Osteocyte (in vitro differentiated cells): ENCODE measurements at regions not wholly inside any gene's neighbourhood (a gene's known extent, or its start where the extent isn't known, plus 50 kb on each side); places are given as distances from the start of the nearest gene placed in this dataset.
A peak's percentile ranks its signal among the peaks of the same experiment; 100 is the strongest.

Experiments used
- DNase-seq: peaks from one replicate; pipeline ENCODE4 v3.0.0; 2021; ENCODE audit warnings: mixed read lengths; ENCODE audit not compliant: unreplicated experiment; ENCODE audit errors: extremely low spot score
- H3K27ac Mint-ChIP-seq: one replicate; pipeline ENCODE4 v1.8.0; 2021; ENCODE audit warnings: mild to moderate bottlenecking, mixed read lengths; ENCODE audit not compliant: unreplicated experiment
- H3K27me3 Mint-ChIP-seq: one replicate; pipeline ENCODE4 v1.8.0; 2021; ENCODE audit warnings: mixed read lengths; ENCODE audit not compliant: unreplicated experiment
- H3K36me3 Mint-ChIP-seq: one replicate; pipeline ENCODE4 v1.8.0; 2021; ENCODE audit warnings: mixed read lengths; ENCODE audit not compliant: unreplicated experiment
- H3K4me1 Mint-ChIP-seq: one replicate; pipeline ENCODE4 v1.8.0; 2021; ENCODE audit warnings: mixed read lengths; ENCODE audit not compliant: unreplicated experiment
- H3K4me3 Mint-ChIP-seq: one replicate; pipeline ENCODE4 v1.8.0; 2021; ENCODE audit warnings: mild to moderate bottlenecking, moderate library complexity, mixed read lengths; ENCODE audit not compliant: unreplicated experiment
- H3K9me3 Mint-ChIP-seq: one replicate; pipeline ENCODE4 v1.8.0; 2021; ENCODE audit warnings: mixed read lengths; ENCODE audit not compliant: unreplicated experiment
- CTCF ChIP-seq: fragments of 200-600 bp; sonication (generic); IDR thresholded peaks from 2 replicates; pipeline ENCODE4 v1.5.0; 2021; ENCODE audit warnings: antibody characterized with exemption, mild to moderate bottlenecking, moderate library complexity

GRCh38 chr15:93244696-93245660, 156.0 kb upstream of the RGMA start:
- no peak overlapping the region for H3K4me3 Mint-ChIP-seq

DNA sequence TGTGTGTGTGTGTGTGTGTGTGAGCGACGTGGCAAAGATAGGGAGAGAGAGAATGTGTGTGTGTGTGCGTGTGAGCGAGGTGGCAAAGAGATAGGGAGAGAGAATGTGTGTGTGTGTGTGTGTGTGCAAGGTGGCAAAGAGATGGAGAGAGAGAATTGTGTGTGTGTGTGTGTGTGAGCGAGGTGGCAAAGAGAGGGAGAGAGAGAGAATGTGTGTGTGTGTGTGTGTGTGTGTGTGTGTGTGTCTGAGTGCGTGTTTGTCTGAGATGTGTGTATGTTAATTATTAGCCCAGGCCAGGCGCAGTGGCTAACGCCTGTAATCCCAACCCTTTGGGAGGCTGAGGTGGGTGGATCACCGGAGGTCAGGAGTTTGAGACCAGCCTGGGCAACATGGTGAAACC, 154.6 kb upstream of the RGMA start:
- Mint-ChIP-seq H3K4me1 (no peaks in the 10 kb centered on the region), H3K27ac (no peak overlapping the region), H3K36me3 (no peaks in the 10 kb centered on the region), H3K9me3 (no peaks in the 10 kb centered on the region), H3K27me3 (no peaks in the 10 kb centered on the region), H3K4me3 (no peak overlapping the region)
- no peak for TF ChIP-seq CTCF
- DNase-seq, result peak; percentile 42

More at GRCh38 chr15:93244696-93245660, 156.0 kb upstream of the RGMA start:
- DNase-seq, result peak; percentile 72
- Mint-ChIP-seq H3K9me3 (no peaks in the 10 kb centered on the region), H3K36me3 (no peaks in the 10 kb centered on the region), H3K27me3 (no peaks in the 10 kb centered on the region), H3K27ac (no peak overlapping the region), H3K4me1 (no peaks in the 10 kb centered on the region)
- TF ChIP-seq CTCF, result no peak

DNA sequence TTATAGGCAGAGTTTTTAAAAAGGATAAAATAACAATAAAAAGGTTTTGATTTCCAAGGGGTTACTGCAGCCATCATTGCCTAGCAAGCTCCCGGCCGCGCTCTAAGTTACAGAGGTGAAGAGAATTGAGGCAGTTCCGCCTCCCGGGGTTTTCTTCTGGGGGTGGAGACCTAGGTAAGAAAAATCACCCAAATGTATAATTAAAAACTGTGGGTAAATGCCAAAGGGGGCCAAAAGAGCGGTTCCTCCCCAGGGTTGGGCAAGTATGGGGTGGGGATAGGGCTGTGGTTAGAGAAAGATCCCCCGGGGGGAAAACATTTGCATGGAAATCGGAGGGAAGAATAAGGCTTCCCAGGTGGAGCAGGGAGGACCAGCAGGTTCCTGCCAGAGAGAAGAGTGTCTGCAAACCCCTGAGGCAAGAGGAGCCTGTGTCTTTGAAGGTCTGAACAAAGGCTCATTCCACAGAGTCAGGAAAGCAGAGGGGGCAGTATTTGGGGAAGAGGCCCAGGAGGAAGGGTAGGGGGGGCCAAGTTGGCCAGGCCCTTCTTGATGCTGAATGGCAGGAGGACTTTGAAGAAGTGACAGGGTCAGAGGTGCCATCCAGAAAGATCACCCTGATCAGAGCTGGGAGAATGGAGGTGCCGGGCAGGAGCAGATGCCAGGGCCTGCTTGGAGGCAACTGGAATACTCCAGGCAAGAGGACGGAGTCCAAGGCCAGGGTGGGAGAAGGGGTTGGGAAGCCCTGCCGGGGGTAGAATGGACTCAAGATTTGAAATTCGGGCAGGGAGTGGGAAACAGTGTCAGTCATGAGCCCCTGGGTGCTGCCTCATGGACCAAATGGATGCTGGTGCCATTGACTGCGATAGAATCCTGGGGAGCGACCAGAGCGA, 152.9 kb upstream of the RGMA start:
- no peaks in the 10 kb centered on the region for H3K36me3 Mint-ChIP-seq
- peak; percentile 73 for DNase-seq
- H3K9me3 Mint-ChIP-seq, result peaks cover 7% of the 10 kb centered on the region
- H3K27ac Mint-ChIP-seq, result no peak overlapping the region
- no peak overlapping the region for H3K4me3 Mint-ChIP-seq
- no peaks in the 10 kb centered on the region for H3K4me1 Mint-ChIP-seq
- TF ChIP-seq CTCF, result no peak
- no peaks in the 10 kb centered on the region for H3K27me3 Mint-ChIP-seq

DNA sequence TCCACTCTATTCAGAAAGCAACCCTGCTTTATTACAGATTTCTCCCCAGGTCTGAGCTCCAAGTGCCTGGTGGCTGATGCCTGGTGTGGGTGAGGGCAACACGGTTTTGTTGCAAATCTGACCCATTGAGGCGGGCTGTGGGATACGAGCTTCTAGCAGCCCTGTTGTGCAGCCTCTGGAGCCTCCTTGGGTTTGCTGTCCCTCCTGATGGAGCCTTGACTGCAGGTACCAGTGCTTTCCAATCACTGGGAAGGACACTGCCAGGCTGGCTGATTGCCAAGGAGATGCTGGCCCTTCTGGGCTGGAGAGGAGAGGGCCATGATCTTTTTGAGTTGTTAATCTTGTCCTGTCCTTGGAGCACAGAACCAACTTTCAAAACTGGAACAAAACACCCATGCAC, 151.0 kb upstream of the RGMA start:
- H3K27me3 Mint-ChIP-seq, result no peaks in the 10 kb centered on the region
- H3K36me3 Mint-ChIP-seq, result no peaks in the 10 kb centered on the region
- H3K4me1 Mint-ChIP-seq, result no peaks in the 10 kb centered on the region
- no peak overlapping the region for H3K27ac Mint-ChIP-seq
- H3K9me3 Mint-ChIP-seq, result peaks cover 7% of the 10 kb centered on the region
- DNase-seq, result peak; percentile 73
- no peak for TF ChIP-seq CTCF
- no peak overlapping the region for H3K4me3 Mint-ChIP-seq

DNA sequence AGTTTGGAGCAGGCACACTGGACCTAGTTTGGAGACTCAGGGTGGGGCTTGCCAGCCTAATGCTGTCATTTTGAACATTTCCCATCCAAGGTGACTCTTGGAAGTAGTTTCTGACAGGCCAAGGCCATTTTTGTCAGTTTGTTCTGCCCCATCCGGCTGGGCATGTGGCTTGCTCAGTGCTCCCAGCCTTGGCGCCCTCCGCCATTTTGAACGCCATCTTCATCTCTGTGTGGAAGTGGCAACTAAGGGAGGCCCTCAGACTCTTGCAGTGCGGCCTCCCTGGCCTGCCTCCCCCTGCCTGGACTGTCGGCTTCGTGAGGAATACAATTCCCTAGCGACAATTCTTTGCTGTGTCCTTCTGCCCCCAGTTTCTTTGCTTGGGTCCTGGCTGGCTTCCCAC, 150.6 kb upstream of the RGMA start:
- Mint-ChIP-seq H3K27ac (no peak overlapping the region), H3K36me3 (no peaks in the 10 kb centered on the region), H3K4me3 (no peak overlapping the region), H3K9me3 (peaks cover 7% of the 10 kb centered on the region), H3K4me1 (no peaks in the 10 kb centered on the region), H3K27me3 (no peaks in the 10 kb centered on the region)
- no peak for TF ChIP-seq CTCF
- DNase-seq, result peak; percentile 73
